GM21515 (cell line): ENCODE measurements at regions not wholly inside any gene's neighbourhood (a gene's known extent, or its start where the extent isn't known, plus 50 kb on each side); places are given as distances from the start of the nearest gene placed in this dataset.

Experiments used
- ATAC-seq: cut with Tn5 transposase; IDR thresholded peaks from one replicate; pipeline ENCODE4 v1.9.1; 2021; ENCODE audit not compliant: unreplicated experiment

GRCh38 chr18:25454730-25455129 is 102.8 kb upstream of the ZNF521 start:
- no peak for ATAC-seq

DNA sequence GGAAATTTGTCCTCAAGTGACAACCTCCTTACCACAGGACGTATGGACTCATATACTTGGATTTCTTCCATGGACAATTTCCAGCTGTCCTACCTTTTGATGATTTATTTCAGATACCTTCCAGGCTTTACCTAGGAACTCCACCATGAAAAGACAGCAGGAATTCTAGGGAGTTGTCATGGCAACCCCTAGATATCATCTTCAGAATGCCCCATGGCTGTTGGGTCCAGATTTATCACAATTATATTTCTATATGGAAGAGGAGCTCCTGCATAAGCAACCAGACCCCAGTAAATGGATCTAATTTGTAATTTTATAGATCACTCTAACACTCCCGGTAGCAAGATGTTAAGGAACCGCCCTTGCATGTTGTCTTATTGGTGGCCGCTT is 102.3 kb upstream of the ZNF521 start:
- ATAC-seq, result no peak

GRCh38 chr18:25453556-25454269 is 101.7 kb upstream of the ZNF521 start:
- ATAC-seq, result no peak

GRCh38 chr18:25451077-25451658 is 99.2 kb upstream of the ZNF521 start:
- ATAC-seq, result no peak

GRCh38 chr18:25449046-25449445 is 97.1 kb upstream of the ZNF521 start:
- ATAC-seq, result no peak

- ATAC-seq, result no peak
Measured at GRCh38 chr18:25446972-25447371, 95.0 kb upstream of the ZNF521 start.

DNA sequence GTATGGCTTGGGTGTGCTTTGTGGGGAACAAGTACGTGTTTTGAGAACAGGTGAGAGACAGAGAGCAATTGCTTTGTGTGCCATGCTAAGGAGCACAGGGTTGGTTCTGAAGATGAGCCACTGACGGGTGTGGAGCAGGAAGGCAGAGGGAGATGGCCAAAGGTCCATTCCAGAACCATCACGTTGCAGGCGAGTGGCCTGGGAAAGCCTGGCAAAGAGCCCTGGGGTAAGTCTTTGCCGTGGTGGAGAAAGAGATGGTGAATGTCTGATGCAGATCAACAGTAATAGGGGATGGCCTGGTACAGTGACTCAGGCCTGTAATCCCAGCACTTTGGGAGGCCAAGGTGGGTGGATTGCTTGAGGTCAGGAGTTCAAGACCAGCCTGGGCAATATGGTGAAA is 93.5 kb upstream of the ZNF521 start:
- no peak for ATAC-seq

DNA sequence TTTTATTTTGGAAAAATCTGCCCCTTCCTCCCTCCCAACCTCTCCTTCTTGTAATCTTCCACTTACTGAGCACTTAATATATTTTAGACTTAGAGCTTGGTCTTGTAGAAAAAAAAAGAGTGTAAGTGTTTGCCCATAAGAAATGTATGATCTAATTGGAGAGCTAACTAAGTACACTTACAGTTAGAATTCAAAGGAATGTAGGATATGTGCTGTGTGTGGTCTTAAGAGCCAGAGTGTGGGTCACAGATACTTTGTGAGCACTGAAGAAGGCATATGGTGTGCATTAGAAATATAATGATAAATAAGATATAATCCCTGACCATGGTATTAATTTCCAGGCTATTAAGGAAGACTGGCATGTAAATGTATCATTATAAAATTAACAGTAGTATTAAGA is 91.8 kb upstream of the ZNF521 start:
- no peak for ATAC-seq

- ATAC-seq, result no peak
Measured at GRCh38 chr18:25435149-25435782, 83.3 kb upstream of the ZNF521 start.

- ATAC-seq, result no peak
Measured at GRCh38 chr18:25434745-25435144, 82.8 kb upstream of the ZNF521 start.

DNA sequence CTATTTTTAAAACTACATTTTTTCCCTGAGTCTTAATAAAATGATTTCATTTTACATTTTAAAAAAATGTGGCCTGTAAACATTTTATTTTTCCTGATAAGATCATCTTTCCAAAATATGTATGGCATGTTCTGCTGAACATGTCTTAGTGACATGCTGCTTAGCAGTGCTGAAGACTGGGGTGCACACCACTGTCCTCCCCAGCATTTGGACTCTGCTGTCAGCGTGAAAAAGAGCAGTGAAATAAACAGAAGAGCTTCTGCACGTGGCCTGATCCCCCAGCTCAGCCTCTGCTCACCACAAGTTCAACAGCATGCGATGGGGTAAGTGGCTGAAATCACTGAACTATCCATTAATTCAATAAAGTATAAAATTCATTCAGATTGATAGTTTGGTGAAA is 81.6 kb upstream of the ZNF521 start:
- ATAC-seq, result no peak

DNA sequence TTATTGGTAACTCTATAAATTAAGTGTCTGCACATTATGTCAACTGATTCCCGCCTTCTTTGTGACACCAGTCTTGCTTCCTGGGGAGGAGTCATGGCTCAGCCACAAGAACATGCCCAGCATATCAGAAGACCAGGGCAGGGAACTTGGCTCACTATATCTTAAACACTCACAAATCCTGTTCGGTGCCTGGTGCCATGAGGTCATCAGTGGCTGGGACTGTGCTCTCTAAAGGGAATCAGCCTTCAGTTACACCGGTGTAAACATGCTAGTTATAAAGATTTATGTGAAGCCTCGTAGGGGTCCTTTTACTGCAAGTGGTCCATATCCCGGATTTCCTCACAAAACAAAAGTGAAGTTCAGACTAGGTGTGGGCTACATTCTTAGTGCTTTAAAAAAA is 73.1 kb upstream of the ZNF521 start:
- ATAC-seq, result no peak

DNA sequence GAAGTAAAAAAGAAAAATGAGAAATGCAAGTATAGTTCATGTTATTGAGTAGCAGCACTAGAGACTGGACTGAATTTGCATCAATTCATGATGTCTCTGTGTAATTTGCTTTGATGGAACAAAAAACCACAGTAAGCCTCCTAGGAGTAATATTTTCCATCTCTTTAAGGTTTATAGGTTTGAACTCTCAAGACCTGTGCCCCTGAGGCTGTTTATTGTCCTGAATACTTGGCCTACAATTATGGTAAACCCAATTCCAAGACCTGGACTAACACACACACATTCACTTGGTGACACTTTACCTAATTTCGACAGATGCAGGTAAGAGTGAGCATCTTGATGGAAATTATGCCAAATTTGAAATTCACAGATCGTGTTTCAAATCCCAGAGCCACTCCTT is 71.8 kb upstream of the ZNF521 start:
- ATAC-seq, result no peak

DNA sequence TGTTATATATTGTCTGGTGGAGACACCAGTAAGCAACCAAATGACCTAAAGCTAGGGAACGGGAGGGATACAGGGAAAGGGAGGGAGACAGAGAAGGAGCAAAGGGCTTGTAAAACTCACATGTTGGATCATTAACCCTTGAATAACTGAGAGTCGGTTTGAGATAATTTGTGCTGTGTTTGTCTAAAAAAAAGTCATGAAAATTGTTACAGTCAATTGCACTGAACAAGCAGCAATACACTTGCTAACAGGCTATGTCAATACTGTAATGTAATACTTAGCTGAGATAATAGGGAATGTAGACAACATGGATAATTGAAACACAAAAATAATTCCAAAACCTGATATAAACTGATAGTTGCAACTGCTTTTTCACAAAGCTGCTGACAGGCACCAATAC is 71.3 kb upstream of the ZNF521 start:
- no peak for ATAC-seq

GRCh38 chr18:25422230-25422629 is 70.3 kb upstream of the ZNF521 start:
- ATAC-seq, result no peak

DNA sequence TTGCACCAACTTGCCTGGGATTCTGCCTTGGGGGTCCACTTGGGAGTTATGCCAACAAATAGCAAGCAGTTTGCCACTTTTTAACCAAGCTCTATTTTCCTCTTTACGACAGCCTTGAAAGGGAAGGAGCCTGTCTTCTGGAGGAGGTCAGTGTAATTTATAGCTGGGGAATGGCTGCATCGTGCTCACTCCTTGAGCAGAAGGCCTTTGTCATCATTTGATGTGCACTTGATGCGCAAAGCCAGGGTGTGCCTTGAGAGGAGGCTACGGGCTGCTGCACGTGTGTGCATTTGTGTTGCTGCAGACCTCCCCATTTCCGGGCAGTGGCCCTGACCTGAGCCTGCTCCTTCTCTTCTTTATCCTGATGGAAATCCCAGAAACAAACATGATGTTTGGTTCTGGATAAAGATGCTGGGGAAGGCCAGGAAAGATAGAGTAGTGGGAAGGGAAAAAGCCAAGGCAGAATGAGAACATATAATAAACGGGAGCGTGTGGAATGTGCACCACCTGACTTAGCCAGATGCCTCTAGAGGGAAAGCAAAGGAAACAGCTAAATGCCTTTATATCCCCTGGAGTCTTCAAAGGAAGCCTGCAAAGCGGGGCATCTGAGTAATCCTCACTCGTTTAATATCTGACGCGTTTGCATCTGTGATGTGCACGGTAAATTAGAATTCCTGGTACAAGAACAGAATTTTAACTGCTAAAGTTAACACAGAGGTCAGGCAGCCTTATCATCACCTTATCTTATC is 68.3 kb upstream of the ZNF521 start:
- ATAC-seq, result no peak

GRCh38 chr18:25416374-25416773 is 64.4 kb upstream of the ZNF521 start:
- no peak for ATAC-seq

- ATAC-seq, result no peak
Measured at GRCh38 chr18:25409971-25410370, 58.0 kb upstream of the ZNF521 start.

DNA sequence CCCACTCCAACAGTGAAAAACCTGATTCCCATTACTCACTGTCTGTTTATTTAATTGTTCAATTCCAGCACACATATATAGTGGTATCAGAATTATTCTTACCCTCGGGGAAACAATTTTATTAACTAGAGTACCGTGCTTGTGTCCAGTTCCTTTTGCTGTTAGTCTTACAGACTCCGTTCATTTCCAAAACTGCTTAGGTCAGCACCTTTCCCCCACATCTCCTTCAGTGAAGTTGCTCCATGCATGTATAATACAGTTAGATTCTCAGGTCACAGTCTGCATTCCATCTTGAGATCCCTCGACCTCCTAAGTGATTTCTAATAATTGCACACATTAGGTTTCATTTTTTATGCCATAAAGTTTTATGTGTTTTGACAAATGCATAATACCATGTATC is 56.3 kb upstream of the ZNF521 start:
- no peak for ATAC-seq
